ENCODE measurements at regions not wholly inside any gene's neighbourhood (a gene's known extent, or its start where the extent isn't known, plus 50 kb on each side); places are given as distances from the start of the nearest gene placed in this dataset.
A peak's percentile ranks its signal among the peaks of the same experiment; 100 is the strongest.

DNA sequence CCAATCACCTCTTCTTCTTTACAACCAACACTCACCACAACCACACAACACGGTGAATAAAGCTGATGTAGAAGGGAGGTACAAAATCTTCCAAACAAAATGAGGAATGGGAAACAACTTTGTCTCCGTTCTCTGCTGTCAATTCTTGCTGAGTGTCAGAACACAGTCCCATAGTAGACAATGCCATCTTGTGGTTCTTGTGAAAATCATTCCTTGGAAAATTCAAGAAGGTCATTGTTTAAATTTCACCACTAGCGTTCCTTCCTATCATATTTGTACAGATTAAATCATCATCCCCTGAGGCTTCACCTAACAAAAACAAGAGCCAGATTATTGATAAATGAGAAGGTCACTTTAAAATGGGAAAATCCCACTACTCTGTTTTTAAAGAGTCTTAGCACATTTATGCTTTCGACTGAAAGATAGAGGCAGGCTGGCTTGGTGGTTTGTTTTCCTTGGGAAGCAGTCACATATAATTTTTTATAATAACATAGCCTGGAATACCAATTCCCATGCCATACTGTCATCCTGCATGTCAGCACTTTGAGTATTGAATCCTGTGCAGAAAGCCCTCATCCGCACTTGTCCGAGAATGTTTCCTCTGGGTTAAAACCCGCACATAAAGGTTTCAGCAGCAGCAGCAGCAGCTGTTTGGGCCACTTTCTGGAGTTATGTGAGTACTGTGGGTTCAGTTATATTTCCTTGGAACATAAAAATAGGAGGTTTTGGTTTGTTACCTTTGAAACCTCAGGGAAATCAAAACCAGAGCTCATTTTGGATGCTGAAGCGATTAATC is 395.0 kb upstream of the SMARCA2 start:
- TF ChIP-seq, protein P1, sequence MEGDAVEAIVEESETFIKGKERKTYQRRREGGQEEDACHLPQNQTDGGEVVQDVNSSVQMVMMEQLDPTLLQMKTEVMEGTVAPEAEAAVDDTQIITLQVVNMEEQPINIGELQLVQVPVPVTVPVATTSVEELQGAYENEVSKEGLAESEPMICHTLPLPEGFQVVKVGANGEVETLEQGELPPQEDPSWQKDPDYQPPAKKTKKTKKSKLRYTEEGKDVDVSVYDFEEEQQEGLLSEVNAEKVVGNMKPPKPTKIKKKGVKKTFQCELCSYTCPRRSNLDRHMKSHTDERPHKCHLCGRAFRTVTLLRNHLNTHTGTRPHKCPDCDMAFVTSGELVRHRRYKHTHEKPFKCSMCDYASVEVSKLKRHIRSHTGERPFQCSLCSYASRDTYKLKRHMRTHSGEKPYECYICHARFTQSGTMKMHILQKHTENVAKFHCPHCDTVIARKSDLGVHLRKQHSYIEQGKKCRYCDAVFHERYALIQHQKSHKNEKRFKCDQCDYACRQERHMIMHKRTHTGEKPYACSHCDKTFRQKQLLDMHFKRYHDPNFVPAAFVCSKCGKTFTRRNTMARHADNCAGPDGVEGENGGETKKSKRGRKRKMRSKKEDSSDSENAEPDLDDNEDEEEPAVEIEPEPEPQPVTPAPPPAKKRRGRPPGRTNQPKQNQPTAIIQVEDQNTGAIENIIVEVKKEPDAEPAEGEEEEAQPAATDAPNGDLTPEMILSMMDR (IDR thresholded peaks at IDR 0.05; ENCODE audit: unreplicated experiment in 3 of 3) = peak; percentile 39 to 61 (median 42)
- Mint-ChIP-seq H3K27me3 (ENCODE audit: low read depth) (peaks cover 3% of the 10 kb centered on the region), H3K4me3 (no peak overlapping the region), H3K9me3 (peaks cover 16% of the 10 kb centered on the region), H3K4me1 (no peaks in the 10 kb centered on the region), H3K27ac (no peak overlapping the region), H3K36me3 (ENCODE audit: low read depth) (no peaks in the 10 kb centered on the region)

DNA sequence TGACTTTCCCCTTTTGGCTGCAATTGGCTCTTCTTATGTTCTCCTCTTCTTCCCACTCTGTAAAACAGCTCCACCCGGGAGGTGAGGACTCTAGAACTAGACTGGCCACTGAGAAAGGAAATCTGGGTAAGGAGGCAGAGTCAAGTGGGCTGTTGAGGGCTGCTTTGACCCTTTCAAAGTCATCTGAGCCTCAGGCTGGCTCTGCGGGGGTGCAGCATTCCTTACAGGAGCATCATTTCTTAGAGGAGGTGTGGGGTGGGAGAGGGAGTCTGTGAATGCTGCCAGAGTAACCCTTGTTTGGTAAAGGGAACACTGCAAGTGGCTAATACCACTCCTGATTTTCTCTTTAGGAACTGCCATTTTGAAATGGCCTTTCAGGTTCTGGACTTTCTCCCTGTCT is 377.7 kb upstream of the SMARCA2 start:
- H3K4me3 Mint-ChIP-seq = no peak overlapping the region
- H3K27me3 Mint-ChIP-seq (ENCODE audit: low read depth) = no peaks in the 10 kb centered on the region
- no peak overlapping the region for H3K27ac Mint-ChIP-seq
- no peaks in the 10 kb centered on the region for H3K4me1 Mint-ChIP-seq
- TF ChIP-seq, protein P1 (IDR thresholded peaks at IDR 0.05; ENCODE audit: unreplicated experiment in 3 of 3) = no peak
- H3K36me3 Mint-ChIP-seq (ENCODE audit: low read depth) = no peaks in the 10 kb centered on the region
- H3K9me3 Mint-ChIP-seq = no peaks in the 10 kb centered on the region

DNA sequence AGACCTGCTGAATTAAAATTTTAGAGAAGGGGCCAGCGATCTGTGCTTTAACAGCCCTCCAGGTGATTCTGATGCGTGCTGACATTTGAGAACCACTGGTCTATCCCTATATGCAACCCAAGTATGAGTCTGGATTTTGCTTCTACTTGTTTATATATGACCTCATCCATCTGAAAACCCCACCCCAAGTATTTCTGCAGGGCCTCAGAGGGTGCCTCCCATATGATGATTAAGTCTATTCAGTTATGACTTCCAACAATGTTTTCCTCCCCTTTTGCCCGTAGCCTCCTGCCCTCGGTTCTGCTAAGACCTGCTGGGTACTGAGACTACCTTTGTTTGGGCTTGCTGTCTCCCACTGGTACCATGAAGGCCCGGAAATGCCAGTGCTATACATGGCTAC is 376.0 kb upstream of the SMARCA2 start:
- Mint-ChIP-seq H3K36me3 (ENCODE audit: low read depth) (no peaks in the 10 kb centered on the region), H3K4me3 (no peak overlapping the region), H3K27ac (no peak overlapping the region), H3K9me3 (no peaks in the 10 kb centered on the region), H3K27me3 (ENCODE audit: low read depth) (no peaks in the 10 kb centered on the region), H3K4me1 (no peaks in the 10 kb centered on the region)
- TF ChIP-seq, protein P1 (IDR thresholded peaks at IDR 0.05; ENCODE audit: unreplicated experiment in 3 of 3) = no peak

DNA sequence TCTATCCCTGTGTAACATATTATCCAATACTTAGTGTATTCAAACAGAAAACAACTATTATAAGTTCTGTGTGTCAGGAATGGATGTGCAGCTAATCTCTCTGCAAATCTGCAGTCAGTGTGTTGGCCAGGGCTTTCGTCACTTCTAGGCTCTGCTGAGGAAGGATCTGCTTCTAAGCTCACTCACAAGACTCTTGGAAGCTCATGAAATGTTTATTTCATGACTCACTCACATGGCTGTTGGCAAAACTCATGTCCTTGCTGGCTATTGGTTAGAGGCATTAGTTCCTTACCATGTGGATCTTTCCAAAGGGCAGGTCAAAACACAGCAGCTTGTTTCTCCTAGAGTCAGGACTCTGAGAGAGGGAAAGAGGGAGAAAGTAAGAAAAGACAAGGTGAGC is 367.4 kb upstream of the SMARCA2 start:
- no peaks in the 10 kb centered on the region for H3K27me3 Mint-ChIP-seq (ENCODE audit: low read depth)
- no peak overlapping the region for H3K27ac Mint-ChIP-seq
- H3K4me1 Mint-ChIP-seq = no peaks in the 10 kb centered on the region
- TF ChIP-seq, protein P1 (IDR thresholded peaks at IDR 0.05; ENCODE audit: unreplicated experiment in 3 of 3) = no peak
- H3K4me3 Mint-ChIP-seq = no peak overlapping the region
- H3K9me3 Mint-ChIP-seq = peaks cover 3% of the 10 kb centered on the region
- no peaks in the 10 kb centered on the region for H3K36me3 Mint-ChIP-seq (ENCODE audit: low read depth)

DNA sequence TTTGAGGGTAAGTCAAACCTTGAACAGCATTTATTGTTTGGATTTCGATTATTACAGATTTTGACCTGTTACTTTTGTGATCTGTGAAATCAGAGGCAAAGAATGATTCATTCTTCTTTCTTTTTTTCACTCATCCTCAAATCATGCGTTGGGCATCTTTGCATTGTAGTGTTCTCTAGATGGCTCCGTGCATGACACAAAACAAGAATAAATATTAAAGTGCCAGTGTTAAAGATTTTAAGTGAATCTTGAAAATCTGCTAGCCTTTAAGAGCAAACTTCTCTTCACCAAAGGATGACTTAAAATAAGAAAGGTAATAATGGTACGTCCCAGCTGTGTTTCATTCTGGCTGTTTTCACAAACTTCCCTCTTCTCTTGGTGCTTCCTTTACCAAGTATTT is 361.9 kb upstream of the SMARCA2 start:
- no peaks in the 10 kb centered on the region for H3K36me3 Mint-ChIP-seq (ENCODE audit: low read depth)
- H3K4me1 Mint-ChIP-seq = no peaks in the 10 kb centered on the region
- H3K9me3 Mint-ChIP-seq = peaks cover 8% of the 10 kb centered on the region
- H3K27ac Mint-ChIP-seq = no peak overlapping the region
- TF ChIP-seq, protein P1 (IDR thresholded peaks at IDR 0.05; ENCODE audit: unreplicated experiment in 3 of 3) = no peak
- no peaks in the 10 kb centered on the region for H3K27me3 Mint-ChIP-seq (ENCODE audit: low read depth)
- no peak overlapping the region for H3K4me3 Mint-ChIP-seq

Measured in nephron (organoid).